ENCODE measurements at regions not wholly inside any gene's neighbourhood (a gene's known extent, or its start where the extent isn't known, plus 50 kb on each side); places are given as distances from the start of the nearest gene placed in this dataset.

DNA sequence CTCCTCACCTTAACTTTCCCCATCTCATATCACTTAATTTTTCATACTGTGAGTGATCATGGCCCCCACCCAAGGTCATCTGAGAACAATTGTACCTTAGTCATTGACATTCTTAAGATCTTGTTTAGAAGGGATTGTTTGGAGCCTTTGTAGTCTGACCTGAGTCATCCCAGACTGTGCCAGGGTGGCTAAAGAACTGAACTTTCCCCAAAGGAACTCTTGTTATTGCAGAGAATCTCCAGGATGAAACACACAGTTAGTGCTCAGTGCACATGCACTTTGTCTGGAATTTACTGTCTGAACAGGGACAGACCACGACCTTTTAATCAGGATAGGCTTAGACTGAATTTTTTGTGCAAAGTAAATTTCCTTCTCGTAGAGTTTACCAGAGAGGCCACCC is 112.6 kb upstream of the CCN2 start:
- TF ChIP-seq, protein P1, sequence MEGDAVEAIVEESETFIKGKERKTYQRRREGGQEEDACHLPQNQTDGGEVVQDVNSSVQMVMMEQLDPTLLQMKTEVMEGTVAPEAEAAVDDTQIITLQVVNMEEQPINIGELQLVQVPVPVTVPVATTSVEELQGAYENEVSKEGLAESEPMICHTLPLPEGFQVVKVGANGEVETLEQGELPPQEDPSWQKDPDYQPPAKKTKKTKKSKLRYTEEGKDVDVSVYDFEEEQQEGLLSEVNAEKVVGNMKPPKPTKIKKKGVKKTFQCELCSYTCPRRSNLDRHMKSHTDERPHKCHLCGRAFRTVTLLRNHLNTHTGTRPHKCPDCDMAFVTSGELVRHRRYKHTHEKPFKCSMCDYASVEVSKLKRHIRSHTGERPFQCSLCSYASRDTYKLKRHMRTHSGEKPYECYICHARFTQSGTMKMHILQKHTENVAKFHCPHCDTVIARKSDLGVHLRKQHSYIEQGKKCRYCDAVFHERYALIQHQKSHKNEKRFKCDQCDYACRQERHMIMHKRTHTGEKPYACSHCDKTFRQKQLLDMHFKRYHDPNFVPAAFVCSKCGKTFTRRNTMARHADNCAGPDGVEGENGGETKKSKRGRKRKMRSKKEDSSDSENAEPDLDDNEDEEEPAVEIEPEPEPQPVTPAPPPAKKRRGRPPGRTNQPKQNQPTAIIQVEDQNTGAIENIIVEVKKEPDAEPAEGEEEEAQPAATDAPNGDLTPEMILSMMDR (IDR thresholded peaks at IDR 0.05): no peak
- no peak for TF ChIP-seq POLR2A (IDR thresholded peaks at IDR 0.05)

Measured in vagina (tissue), 2 donors.